Endothelial cell of umbilical vein (primary cell): ENCODE measurements at regions not wholly inside any gene's neighbourhood (a gene's known extent, or its start where the extent isn't known, plus 50 kb on each side); places are given as distances from the start of the nearest gene placed in this dataset.

Experiments
- BruUV-seq: library from RNA; stranded (reverse); fragments of 400-500 nt; replicated peaks from 2 replicates; lab custom pipeline; 2021; lab: Mats Ljungman, UMichigan
- CTCF ChIA-PET: fragments of 300-600, 350-600 bp; sonication (Branson Sonifier 250); formaldehyde crosslinking; loops from one replicate; lab custom pipeline; 2021; ENCODE audit warnings: antibody characterized with exemption, inconsistent platforms; lab: Charles Lee
- POLR2A ChIA-PET: fragments of 300-600, 350-600 bp; sonication (Branson Sonifier 250); formaldehyde crosslinking; loops from one replicate; lab custom pipeline; 2021; ENCODE audit warnings: antibody characterized with exemption, inconsistent platforms; lab: Charles Lee
- DNase-seq: peaks from one replicate; pipeline ENCODE4 v3.0.0-alpha.2; 2011; ENCODE audit warnings: low read depth, low spot score
- FAIRE-seq: peaks from 2 replicates; lab custom pipeline; 2011; peaks lifted over from hg19 to GRCh38; lab: Jason Lieb, UNC
- H2AFZ ChIP-seq: 2 replicates; pipeline ENCODE4 v1.6.0; 2012; ENCODE audit warnings: low read depth, low read length, control low read depth, inconsistent platforms
- H3K27ac ChIP-seq: 2 replicates; pipeline ENCODE4 v1.5.1; 2011; ENCODE audit warnings: low read depth, mild to moderate bottlenecking, control low read depth, low read length, moderate library complexity; ENCODE audit not compliant: insufficient read depth
- H3K27me3 ChIP-seq, 2 experiments: 2 replicates each; pipeline versions ENCODE4 v1.6.0 to v1.6.1; 2011; ENCODE audit warnings: low read length in 2 of 2, mixed read lengths in 1 of 2; ENCODE audit not compliant: control insufficient read depth in 2 of 2, insufficient read depth in 2 of 2
- H3K36me3 ChIP-seq, 2 experiments: 2 replicates in 1 of 2; 3 replicates in 1 of 2; pipeline ENCODE4 v1.5.1; 2011; ENCODE audit warnings: low read length in 2 of 2, mild to moderate bottlenecking in 1 of 2, moderate library complexity in 1 of 2; ENCODE audit not compliant: control insufficient read depth in 2 of 2, insufficient read depth in 2 of 2; ENCODE audit errors: extremely low read depth in 1 of 2
- H3K4me1 ChIP-seq: 3 replicates; pipeline ENCODE4 v1.5.1; 2011; ENCODE audit warnings: mild to moderate bottlenecking, low read length; ENCODE audit not compliant: control insufficient read depth, insufficient read depth; ENCODE audit errors: extremely low read depth
- H3K4me2 ChIP-seq: 2 replicates; pipeline ENCODE4 v1.6.1; 2011; ENCODE audit warnings: low read length, control low read depth, mixed read lengths; ENCODE audit not compliant: insufficient read depth
- H3K4me3 ChIP-seq, 3 experiments: fragments of 200-600 bp in 1 of 3; sonication (generic), shearing (Covaris generic) in 1 of 3; replicated peaks in 1 of 3; 2 replicates each; pipeline ENCODE4 v1.5.1; 2011 to 2016; ENCODE audit warnings: control low read depth in 3 of 3, low read length in 3 of 3, mild to moderate bottlenecking in 2 of 3, inconsistent platforms in 1 of 3, low read depth in 1 of 3, moderate library complexity in 1 of 3; ENCODE audit not compliant: insufficient read depth in 1 of 3
- H3K79me2 ChIP-seq: 2 replicates; pipeline ENCODE4 v1.6.0; 2012; ENCODE audit warnings: low read length, inconsistent platforms; ENCODE audit not compliant: control insufficient read depth, insufficient read depth
- H3K9ac ChIP-seq: replicated peaks from 2 replicates; pipeline ENCODE3; 2011; ENCODE audit warnings: low read length, control low read depth; ENCODE audit not compliant: insufficient read depth; ENCODE audit errors: extremely low read depth
- H3K9me1 ChIP-seq: replicated peaks from 3 replicates; pipeline ENCODE4 v1.6.0; 2011; ENCODE audit warnings: mild to moderate bottlenecking, low read length; ENCODE audit not compliant: control insufficient read depth, insufficient read depth; ENCODE audit errors: extremely low read depth
- H3K9me3 ChIP-seq: replicated peaks from 2 replicates; pipeline ENCODE4 v1.5.1; 2012; ENCODE audit warnings: low read length, inconsistent platforms; ENCODE audit not compliant: control insufficient read depth, insufficient read depth
- H4K20me1 ChIP-seq: replicated peaks from 2 replicates; pipeline ENCODE3; 2011; ENCODE audit warnings: mild to moderate bottlenecking, low read length; ENCODE audit not compliant: control insufficient read depth, insufficient read depth; ENCODE audit errors: extremely low read depth
- EZH2 ChIP-seq: IDR thresholded peaks from 2 replicates; pipeline ENCODE4 v1.6.1; 2012; ENCODE audit warnings: borderline replicate concordance, low read depth, mild to moderate bottlenecking, moderate library complexity, low read length, inconsistent platforms; ENCODE audit not compliant: severe bottlenecking
- FOS ChIP-seq: IDR thresholded peaks from 2 replicates; pipeline ENCODE4 v1.6.1; 2011; ENCODE audit warnings: mild to moderate bottlenecking, low read length, moderate library complexity, borderline replicate concordance; ENCODE audit not compliant: insufficient read depth
- GATA2 ChIP-seq: IDR thresholded peaks from 2 replicates; pipeline ENCODE4 v1.7.0; 2011; ENCODE audit warnings: low read depth, mild to moderate bottlenecking, moderate library complexity, mixed read lengths, low read length; ENCODE audit not compliant: insufficient read length, insufficient read depth
- JUN ChIP-seq: IDR thresholded peaks from 2 replicates; pipeline ENCODE4 v1.6.1; 2011; ENCODE audit warnings: borderline replicate concordance, low read depth; ENCODE audit not compliant: insufficient read length, insufficient read depth
- MAX ChIP-seq: IDR thresholded peaks from 2 replicates; pipeline ENCODE4 v1.6.1; 2011; ENCODE audit not compliant: insufficient read depth, insufficient read length
- MYC ChIP-seq: IDR thresholded peaks from one replicate; pipeline ENCODE4 v1.6.1; 2011; ENCODE audit warnings: mild to moderate bottlenecking, low read depth, low read length
- POLR2A ChIP-seq: IDR thresholded peaks from 2 replicates; pipeline ENCODE4 v1.6.1; 2012; ENCODE audit warnings: low read depth, mild to moderate bottlenecking, control low read depth, low read length
- POLR2AphosphoS5 ChIP-seq: IDR thresholded peaks from 2 replicates; pipeline ENCODE4 v1.6.1; 2012; ENCODE audit warnings: low read depth, mild to moderate bottlenecking, control low read depth, low read length, moderate library complexity; ENCODE audit not compliant: insufficient read depth
- dilution Hi-C: fragments of 300-500 bp; cut with MboI; formaldehyde crosslinking; loops from one replicate; pipeline ENCODE4 v1.15.0; 2019; ENCODE audit warnings: low sequenced_read_pairs; ENCODE audit not compliant: extremely low pct_ligation_motif_present
- intact Hi-C: fragments of 100-400 bp; cut with micrococcal nuclease; formaldehyde crosslinking; loops from one replicate; pipeline ENCODE4 v1.10.0; 2022
- TF ChIP-seq, protein P1 (sequence below), 2 donors: IDR thresholded peaks; 1 replicate in 1 of 2; 2 replicates in 1 of 2; pipeline ENCODE4 v1.5.1; 2011; ENCODE audit warnings: low read length in 2 of 2, mild to moderate bottlenecking in 2 of 2, moderate library complexity in 2 of 2, control low read depth in 1 of 2, inconsistent platforms in 1 of 2, low read depth in 1 of 2; ENCODE audit not compliant: insufficient read depth in 1 of 2; ENCODE audit errors: extremely low read depth in 1 of 2

- Histone ChIP-seq H3K4me1 (peaks cover 1% of the 10 kb centered on the region), H3K79me2 (no peaks in the 10 kb centered on the region), H3K9me1 (no peaks in the 10 kb centered on the region), H3K4me2 (no peak overlapping the region), H3K36me3 (no peaks in the 10 kb centered on the region), H3K4me3 (no peak overlapping the region), H3K9ac (no peak overlapping the region), H3K9me3 (no peaks in the 10 kb centered on the region), H3K27me3 (no peaks in the 10 kb centered on the region), H3K27ac (no peak overlapping the region), H2AFZ (no peak overlapping the region), H4K20me1 (no peaks in the 10 kb centered on the region)
- FAIRE-seq (no peak), DNase-seq (no peak)
- dilution Hi-C loops (no loop called here), intact Hi-C loops (no loop called here)
- ChIA-PET POLR2A (no interaction called here), CTCF (interaction anchor here (0.8 kb wide), 1 partner anchor 15 kb away, joined by 3 read pairs; no protein-coding TSS in a partner anchor)
- BruUV-seq = no TSS peak
- TF ChIP-seq MAX = no peak
- TF ChIP-seq, protein P1, sequence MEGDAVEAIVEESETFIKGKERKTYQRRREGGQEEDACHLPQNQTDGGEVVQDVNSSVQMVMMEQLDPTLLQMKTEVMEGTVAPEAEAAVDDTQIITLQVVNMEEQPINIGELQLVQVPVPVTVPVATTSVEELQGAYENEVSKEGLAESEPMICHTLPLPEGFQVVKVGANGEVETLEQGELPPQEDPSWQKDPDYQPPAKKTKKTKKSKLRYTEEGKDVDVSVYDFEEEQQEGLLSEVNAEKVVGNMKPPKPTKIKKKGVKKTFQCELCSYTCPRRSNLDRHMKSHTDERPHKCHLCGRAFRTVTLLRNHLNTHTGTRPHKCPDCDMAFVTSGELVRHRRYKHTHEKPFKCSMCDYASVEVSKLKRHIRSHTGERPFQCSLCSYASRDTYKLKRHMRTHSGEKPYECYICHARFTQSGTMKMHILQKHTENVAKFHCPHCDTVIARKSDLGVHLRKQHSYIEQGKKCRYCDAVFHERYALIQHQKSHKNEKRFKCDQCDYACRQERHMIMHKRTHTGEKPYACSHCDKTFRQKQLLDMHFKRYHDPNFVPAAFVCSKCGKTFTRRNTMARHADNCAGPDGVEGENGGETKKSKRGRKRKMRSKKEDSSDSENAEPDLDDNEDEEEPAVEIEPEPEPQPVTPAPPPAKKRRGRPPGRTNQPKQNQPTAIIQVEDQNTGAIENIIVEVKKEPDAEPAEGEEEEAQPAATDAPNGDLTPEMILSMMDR (IDR thresholded peaks at IDR 0.05; ENCODE audit: extremely low read depth in 1 of 2, insufficient read depth in 1 of 2, low read depth in 1 of 2, low read length in 2 of 2) = no peak
- no peak for TF ChIP-seq EZH2
- TF ChIP-seq POLR2AphosphoS5 = no peak
- TF ChIP-seq POLR2A = no peak
These were observed 267.7 kb downstream of the HAO1 start for GRCh38 chr20:7672571-7672970.

GRCh38 chr20:7673841-7674240 is 266.4 kb downstream of the HAO1 start:
- Histone ChIP-seq H3K9ac (no peak overlapping the region), H3K79me2 (no peaks in the 10 kb centered on the region), H3K4me3 (no peak overlapping the region), H3K27me3 (no peaks in the 10 kb centered on the region), H3K4me2 (no peak overlapping the region), H3K9me1 (no peaks in the 10 kb centered on the region), H3K27ac (no peak overlapping the region), H2AFZ (no peak overlapping the region), H3K36me3 (no peaks in the 10 kb centered on the region), H4K20me1 (no peaks in the 10 kb centered on the region), H3K4me1 (no peaks in the 10 kb centered on the region), H3K9me3 (no peaks in the 10 kb centered on the region)
- intact Hi-C loops = no loop called here
- FAIRE-seq (no peak), DNase-seq (no peak)
- BruUV-seq = no TSS peak
- dilution Hi-C loops = no loop called here
- ChIA-PET POLR2A (no interaction called here), CTCF (no interaction called here)
- TF ChIP-seq MYC (no peak), MAX (no peak), FOS (no peak), EZH2 (no peak), GATA2 (no peak), JUN (no peak), POLR2AphosphoS5 (no peak)
- TF ChIP-seq, protein P1 (IDR thresholded peaks at IDR 0.05; ENCODE audit: extremely low read depth in 1 of 2, insufficient read depth in 1 of 2, low read depth in 1 of 2, low read length in 2 of 2) = no peak
